SU-DHL-6 (cell line): ENCODE measurements at regions not wholly inside any gene's neighbourhood (a gene's known extent, or its start where the extent isn't known, plus 50 kb on each side); places are given as distances from the start of the nearest gene placed in this dataset.

Experiments
- H2AFZ ChIP-seq: fragments of 200-600 bp; sonication (generic); 2 replicates; pipeline ENCODE4 v1.6.1; 2014; ENCODE audit warnings: low read depth, mild to moderate bottlenecking, moderate library complexity, mixed read lengths, antibody characterized with exemption, low read length; ENCODE audit not compliant: severe bottlenecking
- H3F3A ChIP-seq: fragments of 200-600 bp; shearing (Covaris generic); 2 replicates; pipeline ENCODE4 v1.6.0; 2016; ENCODE audit warnings: antibody characterized with exemption, mild to moderate bottlenecking; ENCODE audit not compliant: insufficient read depth
- H3K27ac ChIP-seq: fragments of 200-600 bp; sonication (generic); 2 replicates; pipeline ENCODE4 v1.5.1; 2016; ENCODE audit warnings: low read depth, mild to moderate bottlenecking, low read length, moderate library complexity, mixed read lengths
- H3K27me3 ChIP-seq: fragments of 200-600 bp; sonication (generic), shearing (Covaris generic); 2 replicates; pipeline ENCODE4 v1.6.0; 2014; ENCODE audit warnings: mild to moderate bottlenecking, low read length
- H3K36me3 ChIP-seq: fragments of 200-600 bp; sonication (generic); 2 replicates; pipeline ENCODE4 v1.6.1; 2014; ENCODE audit warnings: mild to moderate bottlenecking, low read length, mixed read lengths
- H3K4me2 ChIP-seq: fragments of 300-600, 200-600 bp; shearing (Covaris generic), sonication (generic); 2 replicates; pipeline ENCODE4 v1.6.0; 2014; ENCODE audit warnings: low read length, low read depth, mild to moderate bottlenecking; ENCODE audit not compliant: poor library complexity, severe bottlenecking
- H3K4me3 ChIP-seq: fragments of 200-600 bp; sonication (generic); 2 replicates; pipeline ENCODE4 v1.5.1; 2014; ENCODE audit warnings: antibody characterized with exemption, low read length, mild to moderate bottlenecking, mixed read lengths; ENCODE audit not compliant: insufficient read depth, poor library complexity, severe bottlenecking
- H3K79me2 ChIP-seq: fragments of 200-600 bp; sonication (generic); 2 replicates; pipeline ENCODE4 v1.6.1; 2014; ENCODE audit warnings: mild to moderate bottlenecking, low read length, moderate library complexity; ENCODE audit not compliant: insufficient read depth
- H3K9ac ChIP-seq: fragments of 200-600 bp; sonication (generic); 2 replicates; pipeline ENCODE4 v1.7.0; 2014; ENCODE audit warnings: mild to moderate bottlenecking, low read length
- H3K9me2 ChIP-seq: fragments of 200-600 bp; sonication (generic); replicated peaks from 2 replicates; pipeline ENCODE4 v1.6.1; 2014; ENCODE audit warnings: low read length; ENCODE audit not compliant: insufficient read depth
- H3K9me3 ChIP-seq: fragments of 200-600 bp; sonication (generic); 2 replicates; pipeline ENCODE4 v1.6.1; 2014; ENCODE audit warnings: low read length, mixed read lengths; ENCODE audit not compliant: insufficient read depth
- H4K20me1 ChIP-seq: fragments of 200-600 bp; sonication (generic); 2 replicates; pipeline ENCODE4 v1.6.1; 2014; ENCODE audit warnings: low read depth, mild to moderate bottlenecking, antibody characterized with exemption, low read length, moderate library complexity, mixed read lengths
- CTCF ChIP-seq: fragments of 200-600 bp; sonication (generic); IDR thresholded peaks from one replicate; pipeline ENCODE4 v1.5.1; 2017; ENCODE audit warnings: antibody characterized with exemption, mild to moderate bottlenecking, low read length, moderate library complexity; ENCODE audit not compliant: insufficient read depth, poor library complexity, severe bottlenecking
- EZH2phosphoT487 ChIP-seq: fragments of 200-600 bp; sonication (generic), shearing (Covaris generic); conservative IDR thresholded peaks from 2 replicates; pipeline ENCODE4 v1.6.1; 2018; ENCODE audit warnings: mild to moderate bottlenecking, antibody characterized with exemption, low read length, moderate library complexity, mixed read lengths

DNA sequence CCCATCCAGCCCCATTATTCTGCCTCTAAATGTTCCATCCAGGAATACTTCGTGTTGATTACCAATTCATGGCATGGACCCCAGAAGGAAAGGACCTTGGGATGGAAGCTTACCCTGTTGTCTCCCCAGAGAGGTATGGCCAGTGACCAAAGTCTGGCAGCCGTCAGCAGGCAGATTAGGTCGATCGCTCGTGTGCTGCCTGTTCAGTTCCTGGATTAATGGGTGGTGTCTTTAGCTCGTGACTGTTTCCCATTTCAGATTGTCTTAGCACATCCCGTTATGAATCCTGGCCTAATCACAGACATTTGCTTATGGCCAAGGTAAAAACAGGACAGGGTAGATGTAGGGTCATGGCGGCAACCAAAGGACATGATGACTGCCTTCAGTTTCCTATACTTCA is 122.9 kb upstream of the NTF3 start:
- H3K9me3 ChIP-seq: peaks cover 1% of the 10 kb centered on the region; the same call in 1 of the 2 replicates
- H2AFZ ChIP-seq: no peak overlapping the region
- no peak overlapping the region for H3K9ac ChIP-seq
- no peak for TF ChIP-seq EZH2phosphoT487
- TF ChIP-seq CTCF: no peak
- H3K27me3 ChIP-seq: no peaks in the 10 kb centered on the region
- no peak overlapping the region for H3K4me3 ChIP-seq
- H3K27ac ChIP-seq: no peak overlapping the region
- H4K20me1 ChIP-seq: no peaks in the 10 kb centered on the region
- no peaks in the 10 kb centered on the region for H3F3A ChIP-seq
- no peaks in the 10 kb centered on the region for H3K9me2 ChIP-seq
- no peaks in the 10 kb centered on the region for H3K36me3 ChIP-seq
- no peaks in the 10 kb centered on the region for H3K79me2 ChIP-seq
- no peak overlapping the region for H3K4me2 ChIP-seq

DNA sequence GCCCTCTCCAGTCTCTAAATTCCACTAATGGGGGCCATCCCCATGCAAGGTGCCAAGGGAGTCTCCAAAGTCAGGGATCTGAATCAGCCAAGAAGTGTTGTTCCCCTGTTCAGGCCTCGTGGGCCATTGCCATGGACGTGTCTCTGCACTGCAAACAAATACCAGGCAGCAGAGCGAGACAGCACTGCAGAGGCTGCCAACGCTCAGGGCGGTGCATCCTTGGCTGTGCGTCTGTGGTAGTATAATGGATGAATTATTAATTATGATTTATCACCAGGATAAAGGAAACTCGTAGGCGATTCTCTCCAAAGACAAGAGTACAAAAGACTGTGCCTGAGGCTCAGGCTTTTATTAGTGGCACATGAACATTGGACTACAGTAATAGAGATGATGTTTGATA is 122.3 kb upstream of the NTF3 start:
- Histone ChIP-seq H3K4me2 (no peak overlapping the region), H3K36me3 (no peaks in the 10 kb centered on the region), H2AFZ (no peak overlapping the region), H3K4me3 (no peak overlapping the region), H3K27ac (no peak overlapping the region), H3K9ac (no peak overlapping the region), H3F3A (no peaks in the 10 kb centered on the region), H4K20me1 (no peaks in the 10 kb centered on the region), H3K9me2 (no peaks in the 10 kb centered on the region), H3K79me2 (no peaks in the 10 kb centered on the region), H3K9me3 (peaks cover 7% of the 10 kb centered on the region; the same call in 1 of the 2 replicates), H3K27me3 (no peaks in the 10 kb centered on the region)
- no peak for TF ChIP-seq EZH2phosphoT487
- no peak for TF ChIP-seq CTCF

- TF ChIP-seq EZH2phosphoT487 (no peak), CTCF (no peak)
- Histone ChIP-seq H3F3A (no peaks in the 10 kb centered on the region), H3K9me3 (peaks cover 7% of the 10 kb centered on the region; the same call in 1 of the 2 replicates), H2AFZ (no peak overlapping the region), H3K79me2 (no peaks in the 10 kb centered on the region), H3K9ac (no peak overlapping the region), H3K36me3 (no peaks in the 10 kb centered on the region), H3K27me3 (no peaks in the 10 kb centered on the region), H4K20me1 (no peaks in the 10 kb centered on the region), H3K4me2 (no peak overlapping the region), H3K9me2 (no peaks in the 10 kb centered on the region), H3K27ac (no peak overlapping the region), H3K4me3 (no peak overlapping the region)
These were observed 121.8 kb upstream of the NTF3 start for GRCh38 chr12:5310151-5310550.

GRCh38 chr12:5317556-5317955 is 114.4 kb upstream of the NTF3 start:
- Histone ChIP-seq H3K27ac (no peak overlapping the region), H3K9me2 (no peaks in the 10 kb centered on the region), H4K20me1 (no peaks in the 10 kb centered on the region), H3K79me2 (no peaks in the 10 kb centered on the region), H3K36me3 (no peaks in the 10 kb centered on the region), H2AFZ (no peak overlapping the region), H3F3A (no peaks in the 10 kb centered on the region), H3K9me3 (peaks cover 7% of the 10 kb centered on the region), H3K9ac (no peak overlapping the region), H3K4me3 (no peak overlapping the region), H3K4me2 (no peak overlapping the region), H3K27me3 (no peaks in the 10 kb centered on the region)
- TF ChIP-seq EZH2phosphoT487 (no peak), CTCF (no peak)
